Tongue (tissue), 1 donor: ENCODE measurements at regions not wholly inside any gene's neighbourhood (a gene's known extent, or its start where the extent isn't known, plus 50 kb on each side); places are given as distances from the start of the nearest gene placed in this dataset.
"Not testable (repeated sequence)": the region's sequence is repeated elsewhere in the genome, so short reads cannot be mapped to it uniquely, and the experiment has no call there.

Experiments
- DNase-seq: peaks from one replicate; pipeline ENCODE4 v3.0.0-alpha.2; 2015

DNA sequence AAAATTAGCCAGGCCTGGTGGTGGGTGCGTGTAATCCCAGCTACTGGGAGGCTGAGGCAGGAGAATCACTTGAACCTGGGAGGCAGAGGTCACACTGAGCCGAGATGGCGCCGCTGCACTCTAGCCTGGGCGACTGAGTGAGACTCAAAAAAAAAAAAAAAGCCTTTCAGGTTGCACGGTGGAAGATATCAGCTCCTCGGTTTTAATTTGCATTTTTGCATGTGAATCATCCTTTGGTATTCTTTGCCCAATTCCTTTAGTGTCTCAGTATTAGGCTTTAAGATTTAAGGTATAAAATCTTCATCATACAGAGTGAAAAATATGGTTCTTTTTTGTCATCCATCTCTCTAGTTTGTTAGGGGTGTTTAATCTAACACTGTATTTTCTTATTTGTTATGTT lies 173.6 kb upstream of the S1PR3 start:
- DNase-seq: no peak

DNA sequence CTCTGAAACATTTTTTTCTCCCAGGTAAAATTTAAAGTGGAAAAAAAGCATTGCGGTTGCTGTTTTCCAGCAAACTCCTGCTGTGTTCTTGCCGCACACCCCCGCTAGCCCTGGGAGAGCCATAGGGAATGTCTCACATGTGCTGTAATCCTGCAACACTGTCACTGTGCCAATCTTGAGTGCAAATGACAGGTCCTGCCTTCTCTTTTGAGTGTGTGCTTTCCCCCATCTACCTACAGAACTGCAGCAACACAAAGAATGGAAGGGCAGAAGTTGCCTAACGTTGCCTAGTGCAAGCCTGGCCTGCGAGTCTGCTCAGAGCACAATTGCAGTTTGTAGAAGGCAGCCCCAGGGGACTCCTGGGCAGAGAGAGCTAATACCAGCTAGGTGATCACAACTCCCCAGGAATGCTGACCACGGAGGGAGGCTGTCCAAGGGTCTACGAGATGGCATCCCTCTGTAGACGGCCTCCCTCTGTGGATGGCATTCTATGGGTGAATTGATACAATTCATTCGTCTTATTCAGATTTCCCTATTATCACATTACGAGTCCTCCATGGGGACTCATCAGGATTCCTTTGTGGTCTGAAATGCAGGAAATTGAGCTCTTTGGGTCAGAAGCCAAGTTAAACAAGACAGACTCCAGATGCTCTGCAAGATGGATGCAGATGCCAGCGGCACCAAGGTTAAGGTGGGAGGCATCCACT lies 172.6 kb upstream of the S1PR3 start:
- no peak for DNase-seq

DNA sequence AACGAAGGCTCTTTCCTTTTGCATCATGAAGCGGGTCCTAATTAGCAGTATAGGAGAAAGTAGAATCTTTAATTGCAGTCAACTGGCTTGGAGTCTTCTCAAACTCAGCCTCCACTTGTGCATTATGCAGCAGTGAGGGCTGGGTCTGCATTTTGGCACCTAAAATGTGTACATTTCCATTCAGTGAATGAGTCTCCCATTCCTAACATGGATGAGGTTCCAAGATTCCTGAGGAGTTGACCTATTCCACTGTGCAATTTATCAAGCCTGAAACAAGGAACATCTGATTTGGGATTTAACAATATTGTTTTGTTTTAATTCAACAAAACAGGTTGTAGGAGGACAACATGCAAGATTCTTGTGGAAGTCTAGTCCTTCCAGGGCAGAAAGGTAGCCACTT lies 171.8 kb upstream of the S1PR3 start:
- no peak for DNase-seq

DNA sequence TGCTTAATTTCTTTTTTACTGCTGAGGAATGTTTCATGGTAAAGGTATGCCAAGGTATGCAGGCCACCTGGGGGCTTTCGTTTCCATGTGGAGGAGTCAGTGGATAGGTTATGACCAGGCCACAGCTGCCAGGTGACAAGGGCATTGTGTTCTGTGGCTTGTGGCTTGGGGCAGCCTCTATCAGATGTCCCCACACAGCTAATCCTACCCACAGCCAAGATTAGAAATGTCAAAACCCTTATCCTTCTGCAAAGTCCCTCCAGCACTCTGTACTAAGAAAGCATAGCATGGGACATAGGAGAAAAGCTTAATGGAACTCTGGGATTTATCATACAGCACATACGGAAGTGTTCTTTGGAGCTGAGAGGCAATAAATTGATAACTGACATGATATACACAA lies 171.2 kb upstream of the S1PR3 start:
- no peak for DNase-seq

DNA sequence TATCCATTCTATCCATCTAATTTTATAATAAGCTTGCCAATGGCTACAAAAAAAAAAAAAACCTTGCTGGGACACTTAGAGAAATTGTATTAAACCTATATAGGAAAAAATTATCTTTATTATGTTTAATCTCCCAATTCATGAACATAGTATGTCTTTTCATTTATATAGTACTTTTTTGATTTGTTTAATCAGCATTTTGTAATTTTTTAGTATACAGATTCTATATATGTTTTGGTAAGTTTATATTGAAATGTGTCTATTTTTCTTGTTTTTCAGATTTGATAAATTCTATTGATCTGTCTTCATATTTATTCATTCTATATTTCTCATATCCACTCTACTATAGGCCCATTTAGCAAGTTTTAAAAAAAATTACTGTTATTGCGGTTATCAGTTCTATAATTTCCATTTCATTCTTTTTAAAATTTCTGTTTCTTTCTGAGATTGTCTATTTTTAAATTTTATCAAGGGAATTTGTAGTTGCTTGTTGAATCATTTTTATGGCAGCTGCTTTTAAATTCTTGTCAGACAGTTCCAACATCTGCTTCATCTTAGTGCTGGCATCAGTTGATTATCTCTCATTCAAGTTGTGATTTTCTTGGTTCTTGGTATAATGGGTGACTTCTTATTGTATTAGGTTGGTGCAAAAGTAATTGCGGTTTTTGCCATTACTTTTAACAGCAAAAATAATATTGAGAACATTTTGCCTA lies 170.1 kb upstream of the S1PR3 start:
- DNase-seq: no peak

DNA sequence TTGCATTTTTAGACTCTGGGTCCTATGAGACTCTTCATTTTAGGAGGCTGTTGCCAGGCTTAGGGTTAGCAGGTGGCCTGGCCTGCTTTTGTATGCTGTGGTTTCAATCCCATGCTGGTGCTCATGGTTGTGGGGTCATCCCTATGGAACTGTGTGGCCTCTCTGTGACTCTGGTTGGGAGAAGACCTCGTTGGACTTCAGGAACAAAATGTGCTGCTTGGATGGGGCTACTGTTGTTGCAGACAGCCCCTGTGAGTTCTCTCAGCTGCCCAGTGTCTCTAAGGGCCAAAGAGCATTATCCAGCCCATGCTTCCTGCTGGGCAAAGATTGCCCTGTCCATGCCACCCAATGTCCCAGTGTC lies 169.5 kb upstream of the S1PR3 start:
- DNase-seq: no peak

DNA sequence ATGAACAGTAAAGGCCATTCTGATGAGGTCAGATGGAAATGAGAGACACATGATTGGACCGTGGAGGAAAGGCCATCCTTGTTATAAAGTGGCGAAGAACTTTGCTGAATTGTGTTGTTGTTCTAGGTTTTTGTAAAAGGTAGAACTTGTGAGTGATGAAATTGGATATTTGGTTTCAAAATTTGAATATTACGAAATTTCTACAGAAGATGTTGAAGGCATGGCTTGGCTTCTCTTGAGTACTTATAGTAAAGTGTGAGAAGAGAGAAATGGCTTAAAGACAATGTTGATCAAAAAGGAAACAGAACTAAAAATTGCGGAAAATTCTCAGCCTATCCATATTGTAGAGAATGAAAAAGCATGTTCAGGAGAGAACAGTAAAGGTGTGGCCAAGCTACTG lies 166.6 kb upstream of the S1PR3 start:
- DNase-seq: no peak

DNA sequence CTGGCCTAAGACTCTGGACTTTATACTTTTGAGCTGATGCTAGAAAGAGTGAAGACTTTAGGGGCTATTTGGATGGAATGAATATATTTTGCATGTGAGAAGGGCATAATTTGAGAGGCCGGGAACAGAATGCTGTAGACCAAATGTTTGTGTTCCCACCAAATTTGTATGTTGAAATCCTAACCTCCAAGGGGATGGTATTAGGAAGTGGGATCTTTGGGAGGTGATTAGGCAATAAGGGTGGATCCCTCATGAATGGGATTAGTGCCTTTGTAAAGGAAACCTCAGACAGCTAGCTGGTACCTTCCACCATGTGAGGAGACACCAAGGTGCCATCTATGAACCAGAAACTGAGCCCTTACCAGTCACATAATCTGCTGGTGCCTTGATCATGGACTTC lies 165.1 kb upstream of the S1PR3 start:
- no peak for DNase-seq

DNA sequence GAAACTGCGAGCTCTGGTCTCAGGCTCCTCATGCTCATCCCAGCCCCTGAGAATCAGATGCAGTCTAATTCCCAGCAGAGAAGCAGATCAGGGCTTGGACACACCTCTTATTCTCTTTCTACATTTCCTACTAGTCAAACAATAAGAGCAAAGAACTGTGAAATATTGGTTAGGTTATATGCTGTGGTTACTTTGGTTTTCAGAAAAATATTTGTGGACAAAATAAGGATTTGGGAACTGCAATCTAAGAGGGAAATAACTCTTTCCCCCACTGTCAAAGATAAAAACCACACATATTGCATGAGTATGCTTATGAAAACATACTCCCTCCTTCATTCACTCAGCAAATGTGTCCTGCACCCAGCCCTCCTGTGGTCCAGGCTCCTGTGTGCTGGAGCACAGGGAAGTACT lies 164.5 kb upstream of the S1PR3 start:
- no peak for DNase-seq

DNA sequence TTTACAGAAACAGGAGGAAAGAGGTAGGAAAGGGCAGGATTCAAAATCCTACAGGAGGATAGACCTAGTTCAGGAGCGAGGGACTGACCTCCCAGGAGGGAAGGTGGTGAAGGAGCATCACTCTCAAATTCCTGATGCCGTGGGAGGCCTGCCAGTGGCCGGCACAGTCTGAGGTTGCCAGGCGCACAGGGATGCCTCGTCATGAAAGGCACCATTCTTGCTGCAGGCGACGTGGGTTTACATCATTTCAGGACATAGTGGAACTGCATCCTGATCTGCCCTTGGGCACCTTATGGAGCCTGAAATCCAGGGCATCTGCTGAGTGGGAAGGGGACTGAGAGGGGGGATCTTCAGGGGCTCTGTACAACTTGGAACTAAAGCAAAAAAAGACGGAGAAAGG lies 163.2 kb upstream of the S1PR3 start:
- DNase-seq: no peak

DNA sequence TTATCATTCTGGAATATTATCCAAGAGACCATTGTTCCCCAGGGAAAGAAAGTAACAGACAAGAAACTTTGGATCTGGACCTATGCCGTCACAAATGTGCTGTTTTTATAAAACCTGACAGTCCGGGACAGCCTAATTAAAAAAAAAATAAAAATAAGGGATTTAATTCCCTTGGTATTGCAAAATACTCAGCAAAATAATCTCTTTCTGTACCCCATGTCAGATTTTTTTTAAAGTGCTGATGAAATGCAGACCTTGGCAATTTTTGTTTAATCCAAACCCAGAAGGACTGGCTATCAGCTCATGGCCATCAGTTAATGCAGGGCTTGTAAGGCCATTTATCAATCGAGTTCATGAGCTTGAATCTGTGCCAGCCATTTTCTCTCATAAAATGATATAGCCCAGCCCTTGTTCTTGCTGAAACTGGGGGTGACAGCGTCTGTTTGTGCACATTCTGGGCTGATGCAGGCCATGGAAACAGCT lies 162.7 kb upstream of the S1PR3 start:
- no peak for DNase-seq

DNA sequence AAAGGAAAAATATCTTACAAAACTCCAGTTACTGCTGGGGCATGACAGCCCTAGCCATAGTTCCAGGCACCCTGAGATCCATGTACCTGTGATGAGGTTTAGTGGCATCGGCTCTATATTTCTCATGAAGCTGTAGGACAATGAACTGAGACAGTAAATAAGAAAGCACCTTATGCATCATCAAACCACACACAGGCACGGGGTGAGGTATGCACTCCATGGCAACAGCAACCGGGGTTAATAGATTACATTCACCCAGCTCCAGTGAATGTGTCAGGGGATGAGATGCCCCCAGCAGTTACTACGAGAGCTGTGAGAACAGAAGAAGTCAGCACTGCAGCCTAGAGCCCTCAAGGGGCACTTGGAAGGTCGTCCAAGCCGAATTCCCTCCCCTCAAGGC lies 162.0 kb upstream of the S1PR3 start:
- DNase-seq: no peak

DNA sequence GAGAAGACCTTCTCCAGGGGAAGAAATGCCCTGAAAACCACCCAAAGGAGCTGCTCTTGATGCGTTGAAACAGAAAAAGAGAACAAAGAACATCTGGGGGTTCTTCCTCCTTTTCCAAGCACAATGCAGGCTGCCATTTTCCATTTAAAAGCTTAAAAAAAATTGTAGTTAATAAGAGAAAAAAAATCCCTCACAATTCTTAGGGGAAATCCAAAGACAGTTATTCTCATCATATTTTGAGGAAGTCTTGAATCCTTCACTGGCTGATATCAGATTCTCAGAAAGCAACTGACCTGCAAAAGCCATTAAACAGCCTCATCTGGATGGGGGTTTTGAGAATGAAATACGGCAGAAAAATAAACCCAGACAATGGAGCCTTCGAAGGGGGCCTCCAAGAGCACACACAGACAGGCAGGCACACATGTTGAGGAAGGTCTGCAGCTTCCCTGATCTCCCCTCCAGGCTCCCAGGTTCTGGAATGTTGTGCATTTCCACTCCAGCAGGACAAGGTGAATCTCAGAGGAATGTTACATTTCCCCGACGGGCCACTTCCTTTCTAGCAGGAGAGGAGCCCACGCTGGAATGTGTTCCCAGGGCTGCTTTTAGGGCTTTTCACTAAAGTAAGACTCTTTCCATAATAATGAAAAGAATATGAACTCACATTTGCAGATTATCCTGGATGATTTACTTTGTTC lies 159.4 kb upstream of the S1PR3 start:
- DNase-seq: no peak

DNA sequence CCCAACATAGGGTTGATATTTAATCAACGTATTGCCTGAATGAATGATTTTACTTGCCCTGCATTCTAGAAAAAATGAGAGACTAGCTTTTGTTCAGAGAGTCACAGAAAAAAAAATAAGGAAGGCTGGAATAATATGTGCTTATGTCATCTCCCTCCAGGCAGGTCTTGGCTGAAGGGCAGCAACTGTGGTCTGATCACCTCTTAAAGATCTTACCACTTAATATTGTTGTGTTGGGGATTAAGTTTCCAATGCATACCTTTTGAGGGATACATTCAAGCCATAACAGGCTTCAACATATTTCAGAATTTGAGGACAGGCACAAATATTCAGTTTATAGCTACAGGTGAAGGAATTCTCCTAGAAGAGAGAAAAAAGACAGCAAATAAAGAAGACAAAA lies 157.3 kb upstream of the S1PR3 start:
- DNase-seq: no peak

DNA sequence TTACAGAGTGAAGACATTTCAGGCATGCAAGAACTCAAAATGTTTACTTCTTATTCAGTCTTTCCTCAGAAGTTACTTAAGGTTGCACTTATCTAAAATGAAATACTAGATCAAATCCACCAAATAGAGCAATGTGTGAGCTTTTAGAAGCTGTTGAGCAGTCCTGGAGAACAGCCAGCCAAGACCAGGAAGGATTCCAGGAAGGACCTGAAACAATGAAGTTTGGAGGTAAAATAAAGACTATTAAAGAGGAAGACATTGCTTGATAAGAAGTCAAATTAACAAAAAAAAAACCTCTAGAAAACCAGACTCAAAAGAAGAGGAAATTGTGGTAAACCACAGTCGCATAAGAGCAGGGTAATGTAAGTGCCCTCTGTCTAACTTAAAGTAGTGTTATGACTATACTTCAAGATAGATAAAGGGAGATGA lies 156.2 kb upstream of the S1PR3 start:
- no peak for DNase-seq

DNA sequence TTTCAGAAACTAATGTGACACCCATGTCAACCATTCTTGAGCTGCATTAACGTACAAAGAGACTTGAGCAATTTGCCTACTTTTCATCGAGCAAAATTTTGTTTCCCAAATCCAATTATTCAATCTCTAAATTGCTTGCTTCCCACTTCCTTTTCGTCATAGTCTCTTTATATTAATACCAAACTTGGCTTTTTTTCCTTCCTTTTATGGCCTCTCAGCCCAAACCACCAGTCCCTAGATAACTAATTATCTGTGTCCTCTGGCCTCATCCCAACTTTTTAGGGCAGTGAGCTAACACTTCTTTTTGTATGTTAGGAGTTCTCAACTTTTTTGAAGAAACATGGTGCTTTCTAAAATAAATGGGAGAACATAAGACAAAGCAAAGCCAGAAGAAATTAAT lies 155.5 kb upstream of the S1PR3 start:
- no peak for DNase-seq

DNA sequence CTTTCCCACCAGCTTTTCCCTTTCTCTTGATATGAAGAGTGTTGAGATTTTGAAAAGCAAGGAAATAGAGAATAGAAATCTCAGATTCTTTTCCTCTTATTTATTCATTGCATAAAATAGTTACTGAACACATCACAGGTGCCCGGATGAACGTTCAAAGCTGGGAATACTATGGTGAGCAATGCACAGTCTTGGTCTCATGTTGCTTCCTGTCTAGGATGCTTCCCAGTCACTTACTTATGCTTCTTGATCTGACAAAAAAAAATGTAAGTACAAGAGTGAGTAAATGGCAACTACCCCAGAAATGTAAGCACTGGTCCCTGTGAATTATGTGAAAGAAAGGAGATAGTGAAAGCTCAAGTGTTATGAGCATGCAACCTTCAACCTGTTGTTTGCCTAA lies 153.5 kb upstream of the S1PR3 start:
- no peak for DNase-seq

DNA sequence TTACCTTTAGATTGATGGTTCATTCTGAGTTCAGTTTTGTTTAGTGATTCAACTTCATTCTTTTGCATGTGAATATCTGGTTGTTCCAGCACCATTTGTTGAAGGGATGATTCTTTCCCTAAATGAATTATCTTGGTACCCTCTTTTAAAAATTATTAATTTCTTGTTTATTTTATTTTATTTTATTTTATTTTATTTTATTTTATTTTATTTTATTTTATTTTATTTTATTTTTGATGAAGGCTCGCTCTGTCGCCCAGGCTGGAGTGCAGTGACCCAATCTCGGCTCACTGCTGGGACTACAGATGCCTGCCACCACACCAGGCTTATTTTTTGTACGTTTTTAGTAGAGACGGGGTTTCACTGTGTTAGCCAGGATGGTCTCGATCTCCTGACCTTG lies 141.4 kb upstream of the S1PR3 start:
- not testable (repeated sequence) for DNase-seq

DNA sequence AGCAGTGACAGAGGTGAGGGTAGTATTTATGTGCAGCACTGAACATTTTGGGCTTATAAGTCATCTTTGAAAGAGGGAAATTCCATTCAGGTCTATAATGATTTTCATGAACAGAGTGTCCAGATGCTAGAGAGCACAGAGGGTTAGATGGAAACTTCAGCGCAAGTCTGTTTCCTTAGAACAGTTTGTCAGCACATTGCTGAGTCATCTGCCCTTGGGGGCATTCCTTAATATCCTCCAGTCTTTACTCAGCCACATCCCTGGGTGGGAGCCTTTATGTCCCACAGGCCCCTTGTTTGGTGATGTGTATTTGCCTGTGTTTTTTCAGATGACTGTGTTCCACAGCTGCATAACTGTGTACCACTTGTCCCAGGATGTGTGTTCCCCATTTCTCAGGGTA lies 138.5 kb upstream of the S1PR3 start:
- DNase-seq: peak; percentile 22

DNA sequence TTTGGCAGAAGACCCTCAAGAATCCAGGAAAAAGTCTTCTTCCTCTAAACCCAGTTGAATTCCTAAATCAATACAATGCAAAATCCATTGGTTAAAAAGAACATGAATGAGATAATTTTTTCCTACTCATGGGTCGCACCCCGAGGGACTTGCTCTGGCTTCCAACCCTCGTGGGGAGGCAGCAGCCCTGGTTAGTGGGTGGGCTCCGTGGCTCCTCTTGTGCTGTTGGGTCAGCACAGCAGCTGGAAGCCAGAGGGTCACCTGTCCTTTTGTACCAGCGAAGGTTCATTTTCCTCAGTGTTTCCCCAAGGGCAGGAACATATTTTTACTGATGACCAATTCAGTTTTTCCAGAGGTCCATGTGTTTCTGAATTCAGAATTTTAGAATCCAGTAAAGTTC lies 120.6 kb upstream of the S1PR3 start:
- DNase-seq: no peak

DNA sequence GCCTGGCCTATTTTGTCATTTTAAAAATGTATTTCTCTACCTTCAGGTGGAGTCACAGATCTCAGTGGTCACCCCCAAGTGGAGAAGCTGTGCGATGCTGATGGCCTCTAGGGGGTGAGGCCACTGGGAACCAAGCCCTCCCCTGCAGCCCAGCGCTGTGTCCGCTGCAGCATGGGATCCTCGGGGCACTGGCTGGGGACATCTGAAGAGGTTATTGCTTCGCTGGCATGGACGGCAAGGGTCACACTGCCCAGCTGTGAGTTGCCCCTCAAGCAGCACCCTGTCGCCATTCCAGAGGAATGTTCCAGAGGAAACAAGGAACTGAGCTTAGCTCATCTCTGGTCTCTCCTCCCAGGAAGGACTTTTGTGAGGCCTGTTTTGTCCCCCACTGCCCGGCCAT lies 119.6 kb upstream of the S1PR3 start:
- DNase-seq: no peak

DNA sequence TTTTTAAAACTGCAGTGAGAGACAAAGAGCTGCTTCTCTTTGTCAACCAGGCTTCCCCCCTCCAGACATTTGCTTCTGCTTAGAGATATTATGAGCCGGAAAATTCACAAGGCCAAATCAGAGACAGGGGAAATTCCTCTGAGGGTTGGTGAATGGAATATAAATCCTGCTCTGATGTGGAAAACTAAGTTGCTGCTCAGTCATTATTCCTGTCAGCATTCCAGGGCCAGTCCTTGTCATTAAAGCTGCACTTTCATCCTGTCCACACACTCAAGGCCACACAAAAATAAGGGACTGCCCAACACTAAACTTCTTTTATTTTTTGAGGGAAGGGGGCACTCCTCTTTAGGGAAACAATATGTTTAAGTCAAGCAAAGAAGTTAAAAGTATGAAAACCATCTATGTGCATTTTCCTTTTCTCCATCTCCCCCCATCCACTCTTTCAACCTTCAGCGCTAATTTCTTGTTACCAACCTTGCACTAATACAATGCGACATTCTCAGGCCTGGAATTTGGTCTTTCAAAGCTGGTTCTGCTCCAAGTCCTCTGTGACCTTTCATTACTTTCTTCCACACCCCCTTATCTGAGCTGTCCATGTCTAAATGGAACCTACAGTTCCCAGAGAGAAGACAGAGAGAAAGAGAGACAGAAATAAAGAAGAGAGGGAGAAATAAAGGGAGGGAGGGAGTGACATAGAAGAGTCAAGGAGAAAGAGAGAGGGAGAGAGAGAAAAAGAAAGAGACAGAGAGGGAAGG lies 118.9 kb upstream of the S1PR3 start:
- DNase-seq: peak; percentile 63

DNA sequence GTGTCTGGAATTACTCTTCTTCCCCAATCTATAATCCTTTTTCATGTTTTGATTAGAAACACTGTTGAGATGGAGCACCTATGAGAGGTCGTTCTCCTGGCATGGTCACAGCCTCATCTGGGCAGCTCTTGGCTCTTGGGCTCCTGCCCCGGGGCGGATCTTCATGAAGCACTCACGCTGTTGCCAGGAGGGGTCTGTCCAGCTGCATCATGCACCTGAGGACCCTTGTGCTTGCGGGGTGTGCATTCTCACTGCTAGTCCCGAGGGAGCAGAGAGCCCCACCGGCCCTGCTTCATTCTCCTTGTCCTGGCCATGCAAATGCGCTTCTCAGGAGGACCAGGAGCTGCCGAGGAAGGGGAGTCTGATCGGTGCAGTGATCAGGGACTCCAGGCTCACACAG lies 117.6 kb upstream of the S1PR3 start:
- DNase-seq: no peak
